Glomerular visceral epithelial cell (primary cell): ENCODE measurements at regions not wholly inside any gene's neighbourhood (a gene's known extent, or its start where the extent isn't known, plus 50 kb on each side); places are given as distances from the start of the nearest gene placed in this dataset.
A peak's percentile ranks its signal among the peaks of the same experiment; 100 is the strongest.

Experiments used
- DNase-seq: peaks from one replicate; pipeline ENCODE4 v3.0.0-alpha.2; 2016; ENCODE audit errors: extremely low spot score

GRCh38 chr12:88251798-88252197 lies 109.7 kb downstream of the TMTC3 start:
- no peak for DNase-seq

GRCh38 chr12:88253371-88253978 lies 111.4 kb downstream of the TMTC3 start:
- DNase-seq, result no peak

- DNase-seq, result no peak
Measured at GRCh38 chr12:88255224-88255623, 113.1 kb downstream of the TMTC3 start.

DNA sequence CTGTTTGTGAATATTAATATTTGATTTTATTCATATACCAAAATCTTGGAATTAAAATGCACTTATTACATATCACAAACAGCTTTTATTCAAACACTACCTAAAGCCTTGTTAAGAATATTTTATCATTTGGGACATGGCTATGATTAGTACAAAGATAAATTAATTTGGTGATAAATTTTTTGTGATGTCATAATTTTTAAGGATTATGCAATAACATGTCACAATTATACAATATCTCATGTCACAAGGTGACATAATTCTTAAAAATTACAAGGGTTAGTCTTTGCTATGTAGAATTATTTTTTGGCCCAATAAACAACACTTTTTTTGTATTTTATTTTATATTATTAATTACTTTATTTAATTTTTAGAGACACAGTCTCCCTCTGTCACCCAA lies 113.7 kb downstream of the TMTC3 start:
- DNase-seq, result no peak

DNA sequence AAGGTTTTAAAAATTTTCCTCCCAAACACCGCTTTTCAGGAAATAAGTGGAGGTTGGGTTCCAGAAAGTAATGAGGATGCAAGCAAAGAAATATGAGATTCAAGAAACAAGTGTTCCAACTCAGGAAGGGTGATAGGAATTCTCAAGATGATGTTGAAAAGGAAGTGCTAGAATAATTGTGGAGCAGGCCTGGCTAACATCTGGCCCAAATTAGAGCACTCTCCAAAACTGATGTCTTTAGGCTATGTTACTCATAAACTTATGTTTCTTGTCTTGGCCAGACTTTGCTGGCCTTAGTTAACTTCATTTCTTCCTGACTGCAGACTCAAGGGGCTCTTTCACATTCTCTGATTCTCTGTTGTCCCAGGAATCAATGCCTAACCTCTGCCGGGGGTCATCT lies 116.3 kb downstream of the TMTC3 start:
- DNase-seq, result no peak

DNA sequence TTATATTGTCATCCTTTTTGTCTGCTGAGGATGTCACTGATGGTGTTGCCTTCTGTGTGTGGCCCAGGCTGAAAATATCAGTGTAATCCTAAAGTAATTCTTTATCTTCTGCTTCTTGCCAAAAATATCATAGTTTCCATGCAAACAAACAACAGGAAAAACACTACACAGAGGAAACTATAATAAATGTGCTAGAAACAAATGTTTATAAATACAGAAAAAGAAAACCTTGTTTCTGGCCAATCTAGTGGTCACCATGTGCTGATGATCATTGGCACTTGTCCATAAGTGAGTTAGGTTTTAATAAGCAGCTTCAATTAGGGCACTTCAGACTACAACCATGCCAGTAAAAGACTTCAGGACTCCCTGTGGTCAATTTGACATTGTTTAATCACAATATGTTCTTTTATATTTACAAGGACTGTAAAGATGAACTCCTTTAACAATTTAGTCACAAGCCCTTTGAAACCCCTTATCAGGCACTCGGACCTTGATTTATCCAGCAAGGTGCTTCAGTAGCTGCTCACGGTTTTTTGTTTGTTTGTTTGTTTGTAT lies 124.8 kb downstream of the TMTC3 start:
- no peak for DNase-seq

- DNase-seq, result no peak
Measured at GRCh38 chr12:88267630-88268029, 125.5 kb downstream of the TMTC3 start.

DNA sequence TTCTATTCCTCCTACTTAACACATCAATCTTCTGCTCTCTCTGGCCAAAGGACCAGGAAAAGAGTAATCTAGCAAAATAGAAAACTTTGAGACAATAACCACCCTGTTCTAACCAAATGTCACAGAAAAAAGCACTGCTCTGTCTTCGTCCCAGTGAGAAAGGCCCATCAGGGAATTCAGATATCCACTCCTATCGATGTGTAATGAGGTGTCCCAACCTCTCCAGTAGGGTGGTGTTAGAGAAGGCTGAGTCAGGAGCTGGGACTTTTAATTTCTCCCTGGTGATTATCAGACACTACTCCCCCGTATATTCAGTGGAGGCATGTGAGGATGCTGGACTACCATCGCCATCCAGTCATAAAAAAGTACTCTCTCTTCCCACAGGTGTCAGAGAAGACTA lies 130.3 kb downstream of the TMTC3 start:
- DNase-seq, result no peak

GRCh38 chr12:88273450-88273849 lies 131.3 kb downstream of the TMTC3 start:
- no peak for DNase-seq

- no peak for DNase-seq
Measured at GRCh38 chr12:88273875-88274274, 131.8 kb downstream of the TMTC3 start.

DNA sequence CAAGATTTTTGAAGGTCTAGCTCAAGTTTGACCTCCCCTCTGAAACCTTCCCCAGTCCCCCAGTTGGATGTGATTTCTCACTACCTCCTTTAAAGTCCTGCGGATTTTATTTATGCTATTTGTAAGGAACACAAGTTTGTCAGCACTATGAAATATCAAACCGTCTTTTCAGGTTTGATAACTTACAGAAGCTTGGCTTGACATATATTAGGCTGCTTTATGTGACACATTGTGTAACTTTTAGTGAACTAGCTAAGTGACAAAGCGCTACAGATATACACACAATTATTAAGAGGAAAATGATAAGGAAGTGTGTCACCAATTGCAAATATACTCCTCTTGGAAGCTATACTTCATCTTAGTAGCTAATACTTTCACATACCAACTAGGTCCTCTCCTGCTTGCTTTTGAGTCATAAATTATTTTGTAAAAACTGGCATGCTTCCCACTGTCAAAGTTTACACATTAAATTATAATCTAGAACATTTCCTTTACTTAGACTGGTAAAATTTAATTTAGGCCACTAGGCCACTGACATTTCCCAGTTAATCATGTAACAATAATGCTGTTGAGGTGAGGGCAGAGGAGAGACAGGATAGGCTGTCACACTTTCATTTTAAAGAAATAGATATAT lies 149.5 kb downstream of the TMTC3 start:
- no peak for DNase-seq

DNA sequence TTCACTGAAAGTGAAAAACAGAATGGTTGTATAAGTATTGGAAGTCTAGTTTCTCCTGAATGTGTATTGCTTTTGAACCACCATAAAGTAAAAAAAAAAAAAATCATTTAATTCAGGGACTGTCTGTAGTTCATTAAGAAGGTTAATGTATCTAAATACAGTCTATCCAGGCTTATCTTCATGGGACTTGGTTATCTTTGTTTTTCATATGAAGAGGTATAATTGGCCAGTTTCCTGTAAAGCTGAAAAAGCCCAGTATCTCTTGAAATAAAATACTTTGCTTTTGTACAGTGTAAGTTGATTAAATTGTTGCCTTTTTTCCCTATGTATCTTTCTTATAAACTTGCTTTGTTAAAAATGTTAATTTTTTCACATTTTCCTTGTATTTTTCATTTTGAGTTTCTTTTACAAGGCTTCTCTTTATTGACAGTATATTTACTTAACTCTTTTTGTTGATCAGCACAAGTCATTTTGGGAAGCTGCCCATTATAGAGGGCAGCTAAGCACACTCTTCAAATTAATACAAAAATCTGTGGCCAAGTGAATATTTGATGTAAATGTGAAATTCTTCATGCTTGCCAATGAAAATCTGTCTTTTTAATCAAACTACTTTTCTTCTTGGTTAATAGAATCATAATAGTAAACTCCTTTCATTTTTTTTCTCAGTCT lies 156.0 kb downstream of the TMTC3 start:
- DNase-seq, result no peak

DNA sequence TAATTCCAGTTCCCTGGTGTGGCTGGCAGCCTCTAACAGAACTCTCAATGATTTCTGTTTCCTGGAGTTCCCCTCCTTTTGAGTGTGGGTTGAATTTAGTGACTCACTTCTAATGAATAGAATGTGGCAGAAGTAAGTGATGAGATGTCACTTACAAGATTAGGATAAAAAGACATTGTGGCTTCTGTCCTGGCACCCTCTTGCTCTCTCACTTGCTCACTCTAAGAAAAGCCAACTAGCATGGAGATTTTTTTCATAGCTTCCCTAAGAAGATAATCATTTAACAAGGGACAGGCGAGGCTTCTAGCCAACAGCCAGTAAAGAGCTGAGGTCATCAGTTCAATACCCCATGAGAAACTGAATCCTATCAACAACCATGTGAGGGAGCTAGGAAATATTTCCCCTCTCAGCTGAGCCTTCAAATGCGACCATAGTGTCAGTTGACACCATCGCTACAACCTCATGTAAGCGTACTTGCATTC lies 156.7 kb downstream of the TMTC3 start:
- peak; percentile 75 for DNase-seq

GRCh38 chr12:88299567-88300101 lies 157.5 kb downstream of the TMTC3 start:
- DNase-seq, result peak; percentile 90

DNA sequence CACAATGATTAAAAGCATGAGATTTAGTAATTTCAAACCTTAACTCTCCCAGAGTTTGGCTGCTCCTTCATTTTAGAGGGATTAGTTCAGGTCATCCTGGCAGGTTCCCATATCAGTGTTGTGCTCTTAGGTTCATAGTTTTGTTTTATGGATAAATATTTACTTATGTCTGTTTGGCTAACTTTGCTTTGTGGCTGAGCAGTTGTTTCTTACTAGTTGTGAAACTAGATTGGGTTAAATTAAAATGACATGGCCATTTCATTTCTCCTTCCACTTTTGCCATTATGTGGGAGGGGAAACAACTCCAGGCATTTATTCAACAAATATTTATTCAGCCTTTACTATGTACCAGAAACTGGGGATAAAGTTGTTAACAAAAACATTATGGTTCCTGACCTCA lies 158.8 kb downstream of the TMTC3 start:
- no peak for DNase-seq

DNA sequence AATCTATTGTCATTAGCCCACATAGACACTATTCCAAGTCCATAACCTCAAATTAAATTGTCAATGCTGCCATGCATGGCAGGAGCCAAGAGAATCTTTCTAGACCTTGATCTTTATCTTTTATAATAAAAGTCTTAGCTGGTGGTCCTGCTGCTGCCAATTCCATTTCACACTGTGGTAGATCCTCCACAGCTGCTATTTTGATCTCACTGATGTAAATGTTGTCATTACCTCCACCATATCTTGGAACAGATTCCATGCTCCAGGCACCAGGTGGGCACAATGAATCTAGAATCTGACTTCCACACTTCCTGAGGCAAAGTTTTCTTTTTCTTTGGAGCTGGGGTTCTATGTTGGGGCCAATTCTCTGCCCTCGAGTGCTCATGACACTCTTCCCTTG lies 161.2 kb downstream of the TMTC3 start:
- DNase-seq, result no peak

- no peak for DNase-seq
Measured at GRCh38 chr12:88305254-88305890, 163.3 kb downstream of the TMTC3 start.

- DNase-seq, result no peak
Measured at GRCh38 chr12:88306471-88307069, 164.5 kb downstream of the TMTC3 start.

GRCh38 chr12:88307961-88308360 lies 165.9 kb downstream of the TMTC3 start:
- DNase-seq, result no peak

- peak; percentile 31 for DNase-seq
Measured at GRCh38 chr12:88308825-88309224, 166.7 kb downstream of the TMTC3 start.

- DNase-seq, result no peak
Measured at GRCh38 chr12:88309546-88309945, 167.4 kb downstream of the TMTC3 start.

GRCh38 chr12:88310069-88310468 lies 168.0 kb downstream of the TMTC3 start:
- no peak for DNase-seq
